GM13977 (cell line): ENCODE measurements at regions not wholly inside any gene's neighbourhood (a gene's known extent, or its start where the extent isn't known, plus 50 kb on each side); places are given as distances from the start of the nearest gene placed in this dataset.

Source experiments
- DNase-seq: peaks from one replicate; pipeline ENCODE4 v3.0.0; 2012; ENCODE audit warnings: low spot score
- CTCF ChIP-seq: IDR thresholded peaks from 2 replicates; pipeline ENCODE4 v1.5.1; 2012; ENCODE audit warnings: mild to moderate bottlenecking, control low read depth; ENCODE audit not compliant: insufficient read depth; ENCODE audit errors: extremely low read depth, missing control alignments
- in situ Hi-C: fragments of 300-500 bp; cut with MboI; formaldehyde crosslinking; loops from one replicate; pipeline ENCODE4 v1.12.0; 2022; ENCODE audit warnings: low sequenced_read_pairs, low pct_unique_long_range_greater_than_20kb, mixed read lengths, inconsistent platforms; ENCODE audit not compliant: unreplicated experiment

- in situ Hi-C loops = no loop called here
- no peak for TF ChIP-seq CTCF
- no peak for DNase-seq
Measured at GRCh38 chr5:135240283-135240633, 158.8 kb downstream of the MACROH2A1 start.

- in situ Hi-C loops = no loop called here
- no peak for DNase-seq
- TF ChIP-seq CTCF = no peak
Measured at GRCh38 chr5:135239453-135240282, 159.4 kb downstream of the MACROH2A1 start.

- in situ Hi-C loops = no loop called here
- no peak for DNase-seq
- TF ChIP-seq CTCF = no peak
Measured at GRCh38 chr5:135238622-135239452, 160.2 kb downstream of the MACROH2A1 start.

- TF ChIP-seq CTCF = no peak
- in situ Hi-C loops = no loop called here
- no peak for DNase-seq
Measured at GRCh38 chr5:135237748-135238103, 161.3 kb downstream of the MACROH2A1 start.

- no peak for DNase-seq
- in situ Hi-C loops = no loop called here
- TF ChIP-seq CTCF = no peak
Measured at GRCh38 chr5:135236908-135237747, 161.9 kb downstream of the MACROH2A1 start.

- no peak for TF ChIP-seq CTCF
- in situ Hi-C loops = no loop called here
- no peak for DNase-seq
Measured at GRCh38 chr5:135236228-135236907, 162.7 kb downstream of the MACROH2A1 start.
